GM12875 (cell line): ENCODE measurements at regions not wholly inside any gene's neighbourhood (a gene's known extent, or its start where the extent isn't known, plus 50 kb on each side); places are given as distances from the start of the nearest gene placed in this dataset.

Source experiments
- H3K4me3 ChIP-seq: one replicate; pipeline ENCODE4 v1.5.1; 2011; ENCODE audit warnings: low read depth, low read length, control low read depth
- CTCF ChIP-seq: IDR thresholded peaks from 2 replicates; pipeline ENCODE4 v1.5.1; 2011; ENCODE audit warnings: low read depth, mild to moderate bottlenecking, control low read depth, inconsistent platforms, low read length, moderate library complexity, borderline replicate concordance; ENCODE audit not compliant: insufficient read depth

GRCh38 chr15:31579282-31579681 lies 252.6 kb downstream of the KLF13 start:
- no peak for TF ChIP-seq CTCF
- H3K4me3 ChIP-seq = no peak overlapping the region

GRCh38 chr15:31579976-31580375 lies 253.3 kb downstream of the KLF13 start:
- no peak for TF ChIP-seq CTCF
- no peak overlapping the region for H3K4me3 ChIP-seq

GRCh38 chr15:31584195-31584594 lies 257.6 kb downstream of the KLF13 start:
- no peak for TF ChIP-seq CTCF
- H3K4me3 ChIP-seq = no peak overlapping the region

GRCh38 chr15:31585240-31585639 lies 258.6 kb downstream of the KLF13 start:
- TF ChIP-seq CTCF = no peak
- no peak overlapping the region for H3K4me3 ChIP-seq

- no peak overlapping the region for H3K4me3 ChIP-seq
- TF ChIP-seq CTCF = no peak
Measured at GRCh38 chr15:31586841-31587240, 260.2 kb downstream of the KLF13 start.

- TF ChIP-seq CTCF = no peak
Measured at GRCh38 chr15:31587583-31587982, 260.9 kb downstream of the KLF13 start.

GRCh38 chr15:31590609-31591008 lies 264.0 kb downstream of the KLF13 start:
- TF ChIP-seq CTCF = no peak
- no peak overlapping the region for H3K4me3 ChIP-seq

More at GRCh38 chr15:31587583-31587982, 260.9 kb downstream of the KLF13 start:
- no peak overlapping the region for H3K4me3 ChIP-seq
